Activated B cell treated with CpG ODN at 0.5 μM for 24 hours (primary cell): ENCODE measurements at regions not wholly inside any gene's neighbourhood (a gene's known extent, or its start where the extent isn't known, plus 50 kb on each side); places are given as distances from the start of the nearest gene placed in this dataset.

Experiments used
- ATAC-seq: fragments of 200-7000 bp; cut with Tn5 transposase; one replicate; pipeline ENCODE4 v1.10.0; 2021; ENCODE audit warnings: low read depth, mild to moderate bottlenecking, moderate library complexity
- CTCF ChIA-PET: fragments of 350-600 bp; sonication (Branson Sonifier 250); formaldehyde crosslinking; loops from one replicate; lab custom pipeline; 2021; ENCODE audit warnings: antibody characterized with exemption; lab: Charles Lee
- POLR2A ChIA-PET: fragments of 350-600 bp; sonication (Branson Sonifier 250); formaldehyde crosslinking; loops from one replicate; lab custom pipeline; 2021; ENCODE audit warnings: antibody characterized with exemption; lab: Charles Lee
- DNase-seq: peaks from one replicate; pipeline ENCODE4 v3.0.0; 2022
- H3K27ac Mint-ChIP-seq: one replicate; pipeline ENCODE4 v1.8.0; 2020; ENCODE audit warnings: mixed read lengths
- H3K27me3 Mint-ChIP-seq: one replicate; pipeline ENCODE4 v1.8.0; 2021; ENCODE audit warnings: mixed read lengths
- H3K36me3 Mint-ChIP-seq: one replicate; pipeline ENCODE4 v1.8.0; 2021; ENCODE audit warnings: low read depth, mixed read lengths
- H3K4me1 Mint-ChIP-seq: one replicate; pipeline ENCODE4 v1.8.0; 2021; ENCODE audit warnings: mixed read lengths
- H3K4me3 Mint-ChIP-seq: one replicate; pipeline ENCODE4 v1.8.0; 2020; ENCODE audit warnings: mild to moderate bottlenecking, mixed read lengths
- H3K9me3 Mint-ChIP-seq: one replicate; pipeline ENCODE4 v1.8.0; 2020; ENCODE audit warnings: mixed read lengths
- CTCF ChIP-seq: fragments of 200-600 bp; IDR thresholded peaks from one replicate; pipeline ENCODE4 v1.8.0; 2022; ENCODE audit warnings: antibody characterized with exemption, mild to moderate bottlenecking
- intact Hi-C: fragments of 100-400 bp; cut with micrococcal nuclease; formaldehyde crosslinking; loops from one replicate; pipeline ENCODE4 v1.15.1; 2024

- no peak for ATAC-seq
- H3K9me3 Mint-ChIP-seq = no peaks in the 10 kb centered on the region
- ChIA-PET CTCF (no interaction called here), POLR2A (no interaction called here)
- H3K4me1 Mint-ChIP-seq = no peaks in the 10 kb centered on the region
- H3K27me3 Mint-ChIP-seq = peaks cover 7% of the 10 kb centered on the region
- no peaks in the 10 kb centered on the region for H3K36me3 Mint-ChIP-seq
- no peak for TF ChIP-seq CTCF
- intact Hi-C loops = no loop called here
- no peak for DNase-seq
- H3K4me3 Mint-ChIP-seq = no peak overlapping the region
- H3K27ac Mint-ChIP-seq = no peak overlapping the region
Observed at GRCh38 chr13:29994911-29995595, 144.6 kb upstream of the UBL3 start.

- ChIA-PET POLR2A (no interaction called here), CTCF (no interaction called here)
- DNase-seq (no peak), ATAC-seq (no peak)
- H3K9me3 Mint-ChIP-seq = no peaks in the 10 kb centered on the region
- TF ChIP-seq CTCF = no peak
- H3K27ac Mint-ChIP-seq = no peak overlapping the region
- intact Hi-C loops = no loop called here
- H3K36me3 Mint-ChIP-seq = no peaks in the 10 kb centered on the region
- no peak overlapping the region for H3K4me3 Mint-ChIP-seq
- no peaks in the 10 kb centered on the region for H3K4me1 Mint-ChIP-seq
- H3K27me3 Mint-ChIP-seq = peaks cover 7% of the 10 kb centered on the region
Observed at GRCh38 chr13:29993716-29994488, 143.5 kb upstream of the UBL3 start.

- TF ChIP-seq CTCF = no peak
- H3K27ac Mint-ChIP-seq = no peak overlapping the region
Observed at GRCh38 chr13:29993196-29993595, 142.8 kb upstream of the UBL3 start.

GRCh38 chr13:29991343-29991742 lies 140.9 kb upstream of the UBL3 start:
- Mint-ChIP-seq H3K9me3 (peaks cover 16% of the 10 kb centered on the region), H3K4me3 (no peak overlapping the region), H3K27me3 (peaks cover 11% of the 10 kb centered on the region), H3K36me3 (peaks cover 2% of the 10 kb centered on the region), H3K4me1 (no peaks in the 10 kb centered on the region), H3K27ac (no peak overlapping the region)
- ChIA-PET POLR2A (no interaction called here), CTCF (no interaction called here)
- ATAC-seq (no peak), DNase-seq (no peak)
- TF ChIP-seq CTCF = no peak
- intact Hi-C loops = no loop called here

More at GRCh38 chr13:29993196-29993595, 142.8 kb upstream of the UBL3 start:
- POLR2A ChIA-PET = no interaction called here
- intact Hi-C loops = no loop called here
- Mint-ChIP-seq H3K9me3 (peaks cover 1% of the 10 kb centered on the region), H3K4me3 (no peak overlapping the region), H3K36me3 (no peaks in the 10 kb centered on the region), H3K27me3 (peaks cover 8% of the 10 kb centered on the region), H3K4me1 (no peaks in the 10 kb centered on the region)
- DNase-seq (no peak), ATAC-seq (no peak)
- CTCF ChIA-PET = no interaction called here

- DNase-seq (no peak), ATAC-seq (no peak)
- H3K36me3 Mint-ChIP-seq = peaks cover 2% of the 10 kb centered on the region
- peaks cover 22% of the 10 kb centered on the region for H3K9me3 Mint-ChIP-seq
- H3K4me3 Mint-ChIP-seq = no peak overlapping the region
- no peak overlapping the region for H3K27ac Mint-ChIP-seq
- CTCF ChIA-PET = no interaction called here
- TF ChIP-seq CTCF = no peak
- H3K4me1 Mint-ChIP-seq = no peaks in the 10 kb centered on the region
- intact Hi-C loops = no loop called here
- POLR2A ChIA-PET = no interaction called here
- peaks cover 8% of the 10 kb centered on the region for H3K27me3 Mint-ChIP-seq
Observed at GRCh38 chr13:29987340-29987739, 136.9 kb upstream of the UBL3 start.
